SU-DHL-6 (cell line): ENCODE measurements at regions not wholly inside any gene's neighbourhood (a gene's known extent, or its start where the extent isn't known, plus 50 kb on each side); places are given as distances from the start of the nearest gene placed in this dataset.

Experiments used
- H2AFZ ChIP-seq: fragments of 200-600 bp; sonication (generic); 2 replicates; pipeline ENCODE4 v1.6.1; 2014; ENCODE audit warnings: low read depth, mild to moderate bottlenecking, moderate library complexity, mixed read lengths, antibody characterized with exemption, low read length; ENCODE audit not compliant: severe bottlenecking
- H3F3A ChIP-seq: fragments of 200-600 bp; shearing (Covaris generic); 2 replicates; pipeline ENCODE4 v1.6.0; 2016; ENCODE audit warnings: antibody characterized with exemption, mild to moderate bottlenecking; ENCODE audit not compliant: insufficient read depth
- H3K27ac ChIP-seq: fragments of 200-600 bp; sonication (generic); 2 replicates; pipeline ENCODE4 v1.5.1; 2016; ENCODE audit warnings: low read depth, mild to moderate bottlenecking, low read length, moderate library complexity, mixed read lengths
- H3K27me3 ChIP-seq: fragments of 200-600 bp; sonication (generic), shearing (Covaris generic); 2 replicates; pipeline ENCODE4 v1.6.0; 2014; ENCODE audit warnings: mild to moderate bottlenecking, low read length
- H3K36me3 ChIP-seq: fragments of 200-600 bp; sonication (generic); 2 replicates; pipeline ENCODE4 v1.6.1; 2014; ENCODE audit warnings: mild to moderate bottlenecking, low read length, mixed read lengths
- H3K4me2 ChIP-seq: fragments of 300-600, 200-600 bp; shearing (Covaris generic), sonication (generic); 2 replicates; pipeline ENCODE4 v1.6.0; 2014; ENCODE audit warnings: low read length, low read depth, mild to moderate bottlenecking; ENCODE audit not compliant: poor library complexity, severe bottlenecking
- H3K4me3 ChIP-seq: fragments of 200-600 bp; sonication (generic); 2 replicates; pipeline ENCODE4 v1.5.1; 2014; ENCODE audit warnings: antibody characterized with exemption, low read length, mild to moderate bottlenecking, mixed read lengths; ENCODE audit not compliant: insufficient read depth, poor library complexity, severe bottlenecking
- H3K79me2 ChIP-seq: fragments of 200-600 bp; sonication (generic); 2 replicates; pipeline ENCODE4 v1.6.1; 2014; ENCODE audit warnings: mild to moderate bottlenecking, low read length, moderate library complexity; ENCODE audit not compliant: insufficient read depth
- H3K9ac ChIP-seq: fragments of 200-600 bp; sonication (generic); 2 replicates; pipeline ENCODE4 v1.7.0; 2014; ENCODE audit warnings: mild to moderate bottlenecking, low read length
- H3K9me2 ChIP-seq: fragments of 200-600 bp; sonication (generic); replicated peaks from 2 replicates; pipeline ENCODE4 v1.6.1; 2014; ENCODE audit warnings: low read length; ENCODE audit not compliant: insufficient read depth
- H3K9me3 ChIP-seq: fragments of 200-600 bp; sonication (generic); 2 replicates; pipeline ENCODE4 v1.6.1; 2014; ENCODE audit warnings: low read length, mixed read lengths; ENCODE audit not compliant: insufficient read depth
- H4K20me1 ChIP-seq: fragments of 200-600 bp; sonication (generic); 2 replicates; pipeline ENCODE4 v1.6.1; 2014; ENCODE audit warnings: low read depth, mild to moderate bottlenecking, antibody characterized with exemption, low read length, moderate library complexity, mixed read lengths
- EZH2phosphoT487 ChIP-seq: fragments of 200-600 bp; sonication (generic), shearing (Covaris generic); conservative IDR thresholded peaks from 2 replicates; pipeline ENCODE4 v1.6.1; 2018; ENCODE audit warnings: mild to moderate bottlenecking, antibody characterized with exemption, low read length, moderate library complexity, mixed read lengths
- TF ChIP-seq, protein P1 (sequence below): fragments of 200-600 bp; sonication (generic); IDR thresholded peaks from one replicate; pipeline ENCODE4 v1.5.1; 2017; ENCODE audit warnings: antibody characterized with exemption, mild to moderate bottlenecking, low read length, moderate library complexity; ENCODE audit not compliant: insufficient read depth, poor library complexity, severe bottlenecking

DNA sequence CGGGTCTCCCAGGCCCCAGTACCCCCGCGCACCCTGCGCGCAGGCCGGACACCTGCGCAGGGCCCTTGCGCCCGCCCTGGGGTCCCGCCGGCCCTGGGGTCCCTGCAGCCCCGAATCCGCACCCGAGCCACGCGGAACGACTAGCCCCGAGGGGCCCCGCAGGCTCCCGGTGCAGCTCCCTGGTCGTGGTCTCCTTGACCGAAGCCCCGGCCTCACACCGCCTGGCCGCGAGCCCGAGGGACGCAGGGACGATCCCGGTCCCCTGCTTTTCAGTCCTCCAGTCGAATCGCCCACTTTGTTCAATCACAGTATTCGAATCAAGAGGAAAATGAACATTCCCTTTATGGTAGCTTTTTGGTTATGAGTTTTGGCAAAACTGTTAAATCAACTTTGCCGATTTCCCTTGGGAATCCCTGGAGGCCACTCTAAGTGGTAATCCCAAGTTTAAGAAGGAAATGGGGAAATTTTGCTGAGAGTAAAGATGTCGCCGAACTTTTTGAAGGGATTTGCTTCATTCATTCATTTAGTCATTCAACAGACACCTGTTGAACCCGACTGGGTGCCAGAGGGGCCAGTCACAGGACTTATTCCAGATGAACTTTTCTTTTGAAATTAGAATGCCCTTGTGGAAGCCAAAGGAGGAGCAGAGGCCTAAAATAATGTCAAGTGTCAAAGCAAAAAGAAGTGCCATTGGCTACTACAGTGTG is 75.0 kb downstream of the ZIC5 start:
- H3K4me2 ChIP-seq = no peak overlapping the region
- H3F3A ChIP-seq = no peaks in the 10 kb centered on the region
- H3K27ac ChIP-seq = no peak overlapping the region
- H3K36me3 ChIP-seq = no peaks in the 10 kb centered on the region
- H4K20me1 ChIP-seq = no peaks in the 10 kb centered on the region
- TF ChIP-seq EZH2phosphoT487 = no peak
- TF ChIP-seq, protein P1, sequence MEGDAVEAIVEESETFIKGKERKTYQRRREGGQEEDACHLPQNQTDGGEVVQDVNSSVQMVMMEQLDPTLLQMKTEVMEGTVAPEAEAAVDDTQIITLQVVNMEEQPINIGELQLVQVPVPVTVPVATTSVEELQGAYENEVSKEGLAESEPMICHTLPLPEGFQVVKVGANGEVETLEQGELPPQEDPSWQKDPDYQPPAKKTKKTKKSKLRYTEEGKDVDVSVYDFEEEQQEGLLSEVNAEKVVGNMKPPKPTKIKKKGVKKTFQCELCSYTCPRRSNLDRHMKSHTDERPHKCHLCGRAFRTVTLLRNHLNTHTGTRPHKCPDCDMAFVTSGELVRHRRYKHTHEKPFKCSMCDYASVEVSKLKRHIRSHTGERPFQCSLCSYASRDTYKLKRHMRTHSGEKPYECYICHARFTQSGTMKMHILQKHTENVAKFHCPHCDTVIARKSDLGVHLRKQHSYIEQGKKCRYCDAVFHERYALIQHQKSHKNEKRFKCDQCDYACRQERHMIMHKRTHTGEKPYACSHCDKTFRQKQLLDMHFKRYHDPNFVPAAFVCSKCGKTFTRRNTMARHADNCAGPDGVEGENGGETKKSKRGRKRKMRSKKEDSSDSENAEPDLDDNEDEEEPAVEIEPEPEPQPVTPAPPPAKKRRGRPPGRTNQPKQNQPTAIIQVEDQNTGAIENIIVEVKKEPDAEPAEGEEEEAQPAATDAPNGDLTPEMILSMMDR = no peak
- H3K9me3 ChIP-seq = no peaks in the 10 kb centered on the region
- H3K9me2 ChIP-seq = no peaks in the 10 kb centered on the region
- no peak overlapping the region for H3K4me3 ChIP-seq
- H3K27me3 ChIP-seq = no peaks in the 10 kb centered on the region
- no peak overlapping the region for H2AFZ ChIP-seq
- H3K9ac ChIP-seq = no peak overlapping the region
- H3K79me2 ChIP-seq = no peaks in the 10 kb centered on the region

DNA sequence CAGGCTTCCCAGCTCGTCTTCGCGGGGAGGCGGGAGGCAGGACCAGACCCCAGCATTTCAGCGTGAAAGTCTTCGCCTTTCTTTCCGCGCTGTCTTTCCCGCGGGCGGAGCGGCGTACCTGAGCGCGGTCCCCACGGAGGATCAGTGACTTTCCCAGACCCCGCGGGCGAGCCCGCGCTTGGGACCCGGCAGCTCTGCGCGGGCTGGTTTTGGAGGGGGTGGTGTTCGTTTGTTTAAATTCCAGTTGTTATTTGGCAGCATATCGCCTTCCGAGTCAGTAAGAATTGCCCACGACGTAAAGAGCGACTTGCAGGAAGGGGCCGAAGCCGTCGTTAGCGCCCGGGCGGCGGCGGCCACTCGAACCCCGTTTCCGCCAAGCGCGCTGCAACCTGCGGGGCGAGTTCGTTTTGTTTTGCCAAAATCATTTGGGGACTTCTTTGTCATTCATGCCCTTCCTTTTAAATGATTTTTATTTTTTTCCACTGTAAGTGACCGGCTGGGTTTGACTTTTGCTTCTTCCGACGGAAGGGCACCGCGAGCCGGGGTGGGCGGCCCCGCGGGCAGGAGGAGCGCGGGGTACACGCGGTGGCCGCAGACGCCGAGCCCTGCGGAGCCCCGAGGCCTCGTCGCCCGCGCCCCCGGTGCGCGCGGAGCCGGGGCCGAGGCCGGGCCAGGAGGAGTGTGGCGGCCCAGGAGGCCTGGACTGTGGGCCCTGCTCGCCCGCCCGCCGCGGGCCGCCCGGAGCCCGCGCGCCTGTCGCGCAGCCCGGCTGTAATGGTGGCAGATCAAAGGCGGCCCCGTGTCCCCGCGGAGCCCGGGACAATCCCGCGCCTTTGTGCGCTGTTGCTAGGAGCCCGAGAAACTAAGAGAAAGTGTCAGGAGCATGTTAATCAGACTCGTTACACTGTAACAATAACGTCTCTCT is 75.9 kb downstream of the ZIC5 start:
- H3K4me2 ChIP-seq = no peak overlapping the region
- H4K20me1 ChIP-seq = no peaks in the 10 kb centered on the region
- no peaks in the 10 kb centered on the region for H3K9me3 ChIP-seq
- no peak for TF ChIP-seq EZH2phosphoT487
- TF ChIP-seq, protein P1 = no peak
- no peaks in the 10 kb centered on the region for H3F3A ChIP-seq
- H3K79me2 ChIP-seq = no peaks in the 10 kb centered on the region
- no peaks in the 10 kb centered on the region for H3K27me3 ChIP-seq
- no peak overlapping the region for H3K27ac ChIP-seq
- no peak overlapping the region for H3K4me3 ChIP-seq
- H2AFZ ChIP-seq = no peak overlapping the region
- no peaks in the 10 kb centered on the region for H3K36me3 ChIP-seq
- no peak overlapping the region for H3K9ac ChIP-seq
- H3K9me2 ChIP-seq = no peaks in the 10 kb centered on the region

DNA sequence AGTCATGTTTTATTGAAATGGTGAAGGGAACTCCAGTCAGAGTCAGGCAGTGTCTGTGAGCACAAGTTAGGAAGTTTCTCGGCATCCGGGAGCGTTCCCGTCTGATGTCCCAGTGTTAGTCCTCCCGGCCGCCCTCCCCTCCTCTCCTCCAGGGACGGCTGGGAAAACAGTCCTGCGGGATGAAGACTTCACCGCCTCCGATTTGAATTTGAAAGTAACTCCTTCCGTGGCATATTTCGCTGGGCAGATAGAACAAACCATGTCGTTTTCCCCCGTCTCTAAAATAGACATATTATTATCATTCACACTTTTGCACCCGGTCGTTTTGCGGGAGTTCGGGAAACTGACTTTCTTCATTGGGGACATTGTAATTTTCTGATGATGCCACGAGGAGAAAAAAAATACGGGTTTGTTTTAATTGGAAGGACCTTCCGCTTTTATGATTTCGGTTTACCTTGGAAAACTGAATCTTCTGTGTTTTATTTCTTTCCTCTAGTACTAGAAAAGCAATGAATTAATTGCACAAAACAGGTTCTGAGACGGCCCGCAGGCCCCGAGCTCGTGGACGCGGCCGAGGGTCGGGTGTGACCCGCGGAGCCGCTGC is 76.6 kb downstream of the ZIC5 start:
- Histone ChIP-seq H3K4me2 (no peak overlapping the region), H4K20me1 (no peaks in the 10 kb centered on the region), H3K9ac (no peak overlapping the region), H3F3A (no peaks in the 10 kb centered on the region), H3K27ac (no peak overlapping the region), H2AFZ (no peak overlapping the region), H3K9me2 (no peaks in the 10 kb centered on the region), H3K4me3 (no peak overlapping the region), H3K36me3 (no peaks in the 10 kb centered on the region), H3K9me3 (no peaks in the 10 kb centered on the region), H3K79me2 (no peaks in the 10 kb centered on the region), H3K27me3 (no peaks in the 10 kb centered on the region)
- TF ChIP-seq EZH2phosphoT487 = no peak
- TF ChIP-seq, protein P1 = no peak
